ENCODE measurements at regions not wholly inside any gene's neighbourhood (a gene's known extent, or its start where the extent isn't known, plus 50 kb on each side); places are given as distances from the start of the nearest gene placed in this dataset.
"Not testable (repeated sequence)": the region's sequence is repeated elsewhere in the genome, so short reads cannot be mapped to it uniquely, and the experiment has no call there.

GRCh38 chr20:26279238-26279637 is 582.6 kb upstream of the ZNF337 start:
- no peaks in the 10 kb centered on the region for H3K9me3 ChIP-seq (ENCODE audit: control insufficient read depth, low read length)

DNA sequence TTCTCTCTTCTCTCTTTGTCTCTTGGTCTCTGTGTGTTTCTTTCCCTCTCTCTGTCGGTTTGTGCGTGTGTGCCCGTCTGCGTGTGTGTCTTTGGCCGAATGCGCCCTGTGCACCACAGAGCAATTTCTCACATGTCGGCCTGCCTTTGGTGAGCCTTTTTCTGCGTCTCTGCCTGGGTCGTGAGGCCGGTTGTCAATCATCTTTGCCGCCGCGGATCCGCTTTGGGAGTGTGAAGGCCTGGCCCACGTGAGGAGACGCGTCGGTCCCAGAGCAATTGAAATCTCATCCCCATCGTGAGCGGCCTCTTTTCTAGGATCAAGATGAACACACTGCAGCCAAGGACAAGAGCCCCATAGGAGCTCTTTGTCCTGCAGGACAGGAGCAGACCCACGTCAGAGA is 580.7 kb upstream of the ZNF337 start:
- no peaks in the 10 kb centered on the region for H3K9me3 ChIP-seq (ENCODE audit: control insufficient read depth, low read length)
- no peaks in the 10 kb centered on the region for H3K36me3 ChIP-seq (ENCODE audit: control insufficient read depth, insufficient read depth, low read length)
- no peaks in the 10 kb centered on the region for H3K4me1 ChIP-seq (ENCODE audit: control insufficient read depth, insufficient read depth, low read length, poor library complexity, severe bottlenecking)
- no peaks in the 10 kb centered on the region for H3K27me3 ChIP-seq (replicated peaks; ENCODE audit: control insufficient read depth, insufficient read depth, low read length, poor library complexity, severe bottlenecking)
- no peak overlapping the region for H3K27ac ChIP-seq (ENCODE audit: insufficient read depth, low read length, poor library complexity, severe bottlenecking)
- no peak overlapping the region for H3K4me3 ChIP-seq (ENCODE audit: insufficient read depth, low read depth, low read length, poor library complexity, severe bottlenecking)
- DNase-seq = no peak

More at GRCh38 chr20:26279238-26279637, 582.6 kb upstream of the ZNF337 start:
- no peaks in the 10 kb centered on the region for H3K27me3 ChIP-seq (replicated peaks; ENCODE audit: control insufficient read depth, insufficient read depth, low read length, poor library complexity, severe bottlenecking)
- H3K36me3 ChIP-seq (ENCODE audit: control insufficient read depth, insufficient read depth, low read length) = no peaks in the 10 kb centered on the region
- no peak overlapping the region for H3K27ac ChIP-seq (ENCODE audit: insufficient read depth, low read length, poor library complexity, severe bottlenecking)
- H3K4me1 ChIP-seq (ENCODE audit: control insufficient read depth, insufficient read depth, low read length, poor library complexity, severe bottlenecking) = no peaks in the 10 kb centered on the region
- DNase-seq = no peak
- no peak overlapping the region for H3K4me3 ChIP-seq (ENCODE audit: insufficient read depth, low read depth, low read length, poor library complexity, severe bottlenecking)

GRCh38 chr20:26276554-26277210 is 580.0 kb upstream of the ZNF337 start:
- Histone ChIP-seq H3K4me1 (ENCODE audit: control insufficient read depth, insufficient read depth, low read length, poor library complexity, severe bottlenecking) (no peaks in the 10 kb centered on the region), H3K27me3 (replicated peaks; ENCODE audit: control insufficient read depth, insufficient read depth, low read length, poor library complexity, severe bottlenecking) (no peaks in the 10 kb centered on the region), H3K27ac (ENCODE audit: insufficient read depth, low read length, poor library complexity, severe bottlenecking) (no peak overlapping the region), H3K36me3 (ENCODE audit: control insufficient read depth, insufficient read depth, low read length) (no peaks in the 10 kb centered on the region), H3K9me3 (ENCODE audit: control insufficient read depth, low read length) (no peaks in the 10 kb centered on the region), H3K4me3 (ENCODE audit: insufficient read depth, low read depth, low read length, poor library complexity, severe bottlenecking) (no peak overlapping the region)
- no peak for DNase-seq

DNA sequence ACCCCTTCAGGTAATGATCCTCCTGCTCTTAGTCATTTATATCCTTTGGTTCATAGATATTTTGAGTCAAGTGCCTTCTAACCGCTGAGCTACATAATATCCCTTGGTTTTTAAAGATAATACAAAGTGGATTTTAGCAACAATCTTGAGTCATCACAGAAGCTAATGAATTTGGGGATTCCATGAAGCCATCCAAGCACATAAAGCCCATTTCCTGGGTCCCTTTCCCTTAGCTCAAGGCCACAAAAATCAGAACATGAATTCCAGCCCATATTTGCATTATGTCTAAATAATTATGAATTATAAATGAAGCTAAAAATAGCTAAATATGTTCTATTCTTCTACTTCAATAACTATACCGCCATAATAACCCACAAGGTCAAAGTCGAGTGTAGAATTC is 572.1 kb upstream of the ZNF337 start:
- H3K27ac ChIP-seq (ENCODE audit: insufficient read depth, low read length, poor library complexity, severe bottlenecking); DNase-seq; H3K4me1 ChIP-seq (ENCODE audit: control insufficient read depth, insufficient read depth, low read length, poor library complexity, severe bottlenecking); H3K36me3 ChIP-seq (ENCODE audit: control insufficient read depth, insufficient read depth, low read length); H3K4me3 ChIP-seq (ENCODE audit: insufficient read depth, low read depth, low read length, poor library complexity, severe bottlenecking); H3K9me3 ChIP-seq (ENCODE audit: control insufficient read depth, low read length); H3K27me3 ChIP-seq (replicated peaks; ENCODE audit: control insufficient read depth, insufficient read depth, low read length, poor library complexity, severe bottlenecking): not testable (repeated sequence)

- H3K4me3 ChIP-seq (ENCODE audit: insufficient read depth, low read depth, low read length, poor library complexity, severe bottlenecking); DNase-seq; H3K4me1 ChIP-seq (ENCODE audit: control insufficient read depth, insufficient read depth, low read length, poor library complexity, severe bottlenecking); H3K9me3 ChIP-seq (ENCODE audit: control insufficient read depth, low read length); H3K27me3 ChIP-seq (replicated peaks; ENCODE audit: control insufficient read depth, insufficient read depth, low read length, poor library complexity, severe bottlenecking); H3K27ac ChIP-seq (ENCODE audit: insufficient read depth, low read length, poor library complexity, severe bottlenecking); H3K36me3 ChIP-seq (ENCODE audit: control insufficient read depth, insufficient read depth, low read length): not testable (repeated sequence)
Measured at GRCh38 chr20:26260925-26261324, 564.3 kb upstream of the ZNF337 start.

DNA sequence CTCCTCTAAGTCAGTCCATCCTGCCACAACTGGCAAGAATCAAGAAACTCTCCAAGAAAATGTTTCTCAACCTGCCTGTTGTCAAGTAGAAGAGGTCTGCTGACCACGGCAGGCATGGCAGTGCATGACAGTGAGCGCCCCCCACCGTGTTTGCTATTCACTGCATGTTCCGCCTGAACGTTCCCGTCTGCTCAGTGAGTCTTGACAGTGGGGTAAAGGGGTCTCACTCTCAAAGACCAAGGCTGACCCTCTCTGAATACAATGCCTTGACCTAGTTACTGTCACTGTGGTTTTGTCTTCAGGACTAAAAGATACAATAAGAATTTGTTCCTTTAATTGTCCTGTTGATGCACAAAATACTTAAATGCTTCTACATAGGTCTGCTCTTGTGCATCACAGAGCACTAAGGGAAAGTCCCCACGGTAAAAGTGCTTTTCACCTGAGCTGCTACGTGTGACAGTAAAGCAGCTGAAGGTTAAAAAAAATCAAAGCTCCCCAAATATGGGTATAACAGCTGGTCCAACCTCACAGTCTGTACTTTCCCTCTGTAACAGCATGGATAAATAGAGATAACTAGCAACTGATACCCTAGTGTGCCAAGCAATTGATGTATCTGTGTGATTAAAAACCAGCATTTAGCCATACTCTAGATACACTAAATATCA is 555.8 kb upstream of the ZNF337 start:
- DNase-seq; H3K4me1 ChIP-seq (ENCODE audit: control insufficient read depth, insufficient read depth, low read length, poor library complexity, severe bottlenecking): not testable (repeated sequence)

GRCh38 chr20:26251376-26251775 is 554.7 kb upstream of the ZNF337 start:
- not testable (repeated sequence) for H3K4me3 ChIP-seq (ENCODE audit: insufficient read depth, low read depth, low read length, poor library complexity, severe bottlenecking); H3K27me3 ChIP-seq (replicated peaks; ENCODE audit: control insufficient read depth, insufficient read depth, low read length, poor library complexity, severe bottlenecking); H3K9me3 ChIP-seq (ENCODE audit: control insufficient read depth, low read length); DNase-seq; H3K4me1 ChIP-seq (ENCODE audit: control insufficient read depth, insufficient read depth, low read length, poor library complexity, severe bottlenecking); H3K27ac ChIP-seq (ENCODE audit: insufficient read depth, low read length, poor library complexity, severe bottlenecking); H3K36me3 ChIP-seq (ENCODE audit: control insufficient read depth, insufficient read depth, low read length)

More for the DNA sequence above, 555.8 kb upstream of the ZNF337 start:
- H3K27me3 ChIP-seq (replicated peaks; ENCODE audit: control insufficient read depth, insufficient read depth, low read length, poor library complexity, severe bottlenecking); H3K27ac ChIP-seq (ENCODE audit: insufficient read depth, low read length, poor library complexity, severe bottlenecking); H3K36me3 ChIP-seq (ENCODE audit: control insufficient read depth, insufficient read depth, low read length); H3K9me3 ChIP-seq (ENCODE audit: control insufficient read depth, low read length); H3K4me3 ChIP-seq (ENCODE audit: insufficient read depth, low read depth, low read length, poor library complexity, severe bottlenecking): not testable (repeated sequence)

- H3K27me3 ChIP-seq (replicated peaks; ENCODE audit: control insufficient read depth, insufficient read depth, low read length, poor library complexity, severe bottlenecking); H3K27ac ChIP-seq (ENCODE audit: insufficient read depth, low read length, poor library complexity, severe bottlenecking); H3K9me3 ChIP-seq (ENCODE audit: control insufficient read depth, low read length); H3K4me3 ChIP-seq (ENCODE audit: insufficient read depth, low read depth, low read length, poor library complexity, severe bottlenecking); DNase-seq; H3K4me1 ChIP-seq (ENCODE audit: control insufficient read depth, insufficient read depth, low read length, poor library complexity, severe bottlenecking); H3K36me3 ChIP-seq (ENCODE audit: control insufficient read depth, insufficient read depth, low read length): not testable (repeated sequence)
Measured at GRCh38 chr20:26250249-26251114, 553.8 kb upstream of the ZNF337 start.

DNA sequence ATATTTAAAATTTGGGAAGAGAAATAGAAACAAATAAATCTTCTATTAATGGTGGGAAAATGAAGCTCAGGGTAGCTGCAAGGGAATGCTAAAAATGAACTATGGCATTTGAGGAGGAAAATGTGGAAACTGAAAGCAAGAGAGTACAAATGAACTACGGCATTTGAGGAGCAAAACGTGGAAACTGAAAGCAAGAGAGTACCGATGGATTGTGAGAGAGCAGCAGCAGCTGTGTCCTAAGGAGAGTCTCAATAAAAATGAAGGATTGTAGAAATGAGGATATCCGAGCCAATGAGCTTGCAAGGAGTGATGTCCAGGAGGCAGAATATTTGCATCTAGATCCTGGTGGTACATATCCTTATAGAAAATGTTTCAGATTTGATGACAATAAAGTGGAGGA is 547.1 kb upstream of the ZNF337 start:
- Histone ChIP-seq H3K36me3 (ENCODE audit: control insufficient read depth, insufficient read depth, low read length) (no peaks in the 10 kb centered on the region), H3K4me1 (ENCODE audit: control insufficient read depth, insufficient read depth, low read length, poor library complexity, severe bottlenecking) (no peaks in the 10 kb centered on the region), H3K27me3 (replicated peaks; ENCODE audit: control insufficient read depth, insufficient read depth, low read length, poor library complexity, severe bottlenecking) (no peaks in the 10 kb centered on the region), H3K27ac (ENCODE audit: insufficient read depth, low read length, poor library complexity, severe bottlenecking) (no peak overlapping the region), H3K4me3 (ENCODE audit: insufficient read depth, low read depth, low read length, poor library complexity, severe bottlenecking) (no peak overlapping the region), H3K9me3 (ENCODE audit: control insufficient read depth, low read length) (no peaks in the 10 kb centered on the region)
- no peak for DNase-seq

- not testable (repeated sequence) for H3K4me3 ChIP-seq (ENCODE audit: insufficient read depth, low read depth, low read length, poor library complexity, severe bottlenecking); H3K27me3 ChIP-seq (replicated peaks; ENCODE audit: control insufficient read depth, insufficient read depth, low read length, poor library complexity, severe bottlenecking); H3K9me3 ChIP-seq (ENCODE audit: control insufficient read depth, low read length); H3K36me3 ChIP-seq (ENCODE audit: control insufficient read depth, insufficient read depth, low read length); H3K27ac ChIP-seq (ENCODE audit: insufficient read depth, low read length, poor library complexity, severe bottlenecking); DNase-seq; H3K4me1 ChIP-seq (ENCODE audit: control insufficient read depth, insufficient read depth, low read length, poor library complexity, severe bottlenecking)
Measured at GRCh38 chr20:26220609-26221008, 524.0 kb upstream of the ZNF337 start.

Measured in effector memory CD4-positive, alpha-beta T cell (primary cell).